ENCODE measurements at regions not wholly inside any gene's neighbourhood (a gene's known extent, or its start where the extent isn't known, plus 50 kb on each side); places are given as distances from the start of the nearest gene placed in this dataset.

GRCh38 chr2:57973621-57974186 is 72.9 kb upstream of the VRK2 start:
- no peak for ATAC-seq

DNA sequence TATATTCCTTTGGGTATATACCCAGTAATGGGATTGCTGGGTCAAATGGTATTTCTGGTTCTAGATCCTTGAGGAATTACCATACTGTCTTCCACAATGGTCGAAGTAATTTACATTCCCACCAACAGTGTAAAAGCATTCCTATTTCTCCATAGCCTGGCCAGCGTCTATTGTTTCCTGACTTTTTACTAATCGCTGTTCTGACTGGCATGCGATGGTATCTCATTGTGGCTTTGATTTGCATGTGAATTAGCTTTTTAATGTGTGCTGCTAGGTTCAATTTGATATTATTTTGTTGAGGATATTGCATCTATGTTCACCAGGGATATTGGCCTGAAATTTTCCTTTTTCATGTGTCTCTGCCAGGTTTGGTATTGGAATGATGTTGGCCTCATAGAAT is 67.4 kb upstream of the VRK2 start:
- no peak for ATAC-seq

GRCh38 chr2:57981083-57981768 is 65.4 kb upstream of the VRK2 start:
- ATAC-seq = no peak

DNA sequence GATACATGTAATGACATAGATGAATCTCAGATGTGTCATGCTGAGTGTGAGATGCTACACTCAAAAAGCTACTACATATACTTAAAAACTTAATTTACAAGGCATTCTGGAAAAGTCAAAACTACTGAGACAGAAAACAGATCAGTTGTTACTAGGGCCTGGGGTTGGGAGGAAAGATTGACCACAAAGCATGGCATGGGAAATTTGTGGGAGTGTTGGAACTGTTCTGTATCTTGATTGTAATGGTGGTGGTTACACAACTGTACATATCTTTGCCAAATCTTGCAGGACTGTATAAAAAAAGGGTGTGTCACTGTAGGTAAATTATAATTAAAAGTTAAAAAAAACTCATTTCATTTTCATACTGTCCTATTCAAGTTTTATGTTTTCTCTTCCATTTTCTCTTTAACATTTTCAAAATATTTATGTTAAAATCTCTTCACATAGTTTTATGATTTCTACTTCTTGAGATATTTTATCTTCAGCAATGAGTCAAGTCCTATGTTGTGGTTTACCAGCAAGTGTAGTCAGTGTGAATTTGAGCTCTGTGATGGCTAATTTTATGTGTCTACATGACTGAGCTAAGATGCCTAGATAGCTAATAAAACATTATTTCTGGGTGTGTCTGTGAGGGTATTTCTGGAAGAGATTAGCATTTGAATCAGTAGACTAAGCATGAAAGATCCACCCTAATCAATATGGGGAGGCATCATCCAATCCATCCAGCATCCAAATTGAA is 58.6 kb upstream of the VRK2 start:
- ATAC-seq = no peak

- no peak for ATAC-seq
Measured at GRCh38 chr2:57990118-57990725, 56.4 kb upstream of the VRK2 start.

All from esophagus mucosa (tissue), 1 donor.